ENCODE measurements at regions not wholly inside any gene's neighbourhood (a gene's known extent, or its start where the extent isn't known, plus 50 kb on each side); places are given as distances from the start of the nearest gene placed in this dataset.

DNA sequence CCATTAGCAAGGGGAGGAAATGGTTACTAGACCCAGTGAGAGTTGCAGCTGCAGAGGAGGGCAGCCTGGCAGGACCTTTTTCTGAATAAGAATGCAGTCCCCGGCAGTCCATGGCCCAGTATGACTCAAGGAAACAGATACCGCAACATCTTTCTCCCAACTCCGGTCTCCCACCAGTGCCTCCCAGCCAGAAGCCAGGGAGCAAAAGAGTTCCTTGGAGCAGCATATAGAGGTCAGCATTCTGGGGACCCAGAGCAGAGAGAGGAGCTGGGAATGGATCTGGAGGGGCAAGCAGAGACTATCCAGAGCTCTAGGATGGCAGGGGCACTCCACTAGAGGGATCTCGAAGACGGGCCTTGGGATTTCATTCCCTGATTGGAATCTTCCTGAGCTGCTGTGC is 339.2 kb upstream of the AADAT start:
- Histone ChIP-seq H3K27me3 (ENCODE audit: control insufficient read depth, insufficient read depth, low read length) (no peaks in the 10 kb centered on the region), H3K36me3 (ENCODE audit: control insufficient read depth in 2 of 3, insufficient read depth in 3 of 3, low read length in 3 of 3) (no peaks in the 10 kb centered on the region), H3K9me3 (ENCODE audit: control insufficient read depth in 2 of 3, insufficient read depth in 1 of 3, low read length in 3 of 3) (no peaks in the 10 kb centered on the region), H3K27ac (ENCODE audit: low read depth in 2 of 2, low read length in 2 of 2) (no peak overlapping the region), H3K4me1 (ENCODE audit: control insufficient read depth in 2 of 3, insufficient read depth in 2 of 3, low read depth in 1 of 3, low read length in 3 of 3) (no peaks in the 10 kb centered on the region), H3K4me3 (ENCODE audit: low read length in 3 of 3) (no peak overlapping the region), H3K9ac (ENCODE audit: low read length in 3 of 3) (no peak overlapping the region)
- peak in 1 of 5 donors; percentile 25 for DNase-seq
- intact Hi-C loops (cut with DNase I), result no loop called here
- no peak for TF ChIP-seq CTCF (IDR thresholded peaks at IDR 0.05; ENCODE audit: borderline replicate concordance, extremely low read depth, insufficient read depth)
- no peak for FAIRE-seq

- H3K9me3 ChIP-seq (ENCODE audit: control insufficient read depth in 2 of 3, insufficient read depth in 1 of 3, low read length in 3 of 3), result peaks cover 0 to 3% (median 2%) of the 10 kb centered on the region in 3 donors
- H3K9ac ChIP-seq (ENCODE audit: low read length in 3 of 3), result no peak overlapping the region
- no peaks in the 10 kb centered on the region for H3K36me3 ChIP-seq (ENCODE audit: control insufficient read depth in 2 of 3, insufficient read depth in 3 of 3, low read length in 3 of 3)
- DNase-seq, result no peak
- no peaks in the 10 kb centered on the region for H3K4me1 ChIP-seq (ENCODE audit: control insufficient read depth in 2 of 3, insufficient read depth in 2 of 3, low read depth in 1 of 3, low read length in 3 of 3)
- no peak overlapping the region for H3K4me3 ChIP-seq (ENCODE audit: low read length in 3 of 3)
- TF ChIP-seq CTCF (IDR thresholded peaks at IDR 0.05; ENCODE audit: borderline replicate concordance, extremely low read depth, insufficient read depth), result no peak
- intact Hi-C loops (cut with DNase I), result no loop called here
- FAIRE-seq, result no peak
- no peak overlapping the region for H3K27ac ChIP-seq (ENCODE audit: low read depth in 2 of 2, low read length in 2 of 2)
- H3K27me3 ChIP-seq (ENCODE audit: control insufficient read depth, insufficient read depth, low read length), result no peaks in the 10 kb centered on the region
Observed at GRCh38 chr4:170425521-170426143, 335.9 kb upstream of the AADAT start.

GRCh38 chr4:170425040-170425439 is 335.3 kb upstream of the AADAT start:
- FAIRE-seq (no peak), DNase-seq (no peak)
- no peak overlapping the region for H3K27ac ChIP-seq (ENCODE audit: low read depth in 2 of 2, low read length in 2 of 2)
- peaks cover 0 to 3% (median 2%) of the 10 kb centered on the region in 3 donors for H3K9me3 ChIP-seq (ENCODE audit: control insufficient read depth in 2 of 3, insufficient read depth in 1 of 3, low read length in 3 of 3)
- no peak overlapping the region for H3K9ac ChIP-seq (ENCODE audit: low read length in 3 of 3)
- no peaks in the 10 kb centered on the region for H3K27me3 ChIP-seq (ENCODE audit: control insufficient read depth, insufficient read depth, low read length)
- no peaks in the 10 kb centered on the region for H3K36me3 ChIP-seq (ENCODE audit: control insufficient read depth in 2 of 3, insufficient read depth in 3 of 3, low read length in 3 of 3)
- no peak for TF ChIP-seq CTCF (IDR thresholded peaks at IDR 0.05; ENCODE audit: borderline replicate concordance, extremely low read depth, insufficient read depth)
- H3K4me1 ChIP-seq (ENCODE audit: control insufficient read depth in 2 of 3, insufficient read depth in 2 of 3, low read depth in 1 of 3, low read length in 3 of 3), result no peaks in the 10 kb centered on the region
- no peak overlapping the region for H3K4me3 ChIP-seq (ENCODE audit: low read length in 3 of 3)
- intact Hi-C loops (cut with DNase I), result no loop called here

DNA sequence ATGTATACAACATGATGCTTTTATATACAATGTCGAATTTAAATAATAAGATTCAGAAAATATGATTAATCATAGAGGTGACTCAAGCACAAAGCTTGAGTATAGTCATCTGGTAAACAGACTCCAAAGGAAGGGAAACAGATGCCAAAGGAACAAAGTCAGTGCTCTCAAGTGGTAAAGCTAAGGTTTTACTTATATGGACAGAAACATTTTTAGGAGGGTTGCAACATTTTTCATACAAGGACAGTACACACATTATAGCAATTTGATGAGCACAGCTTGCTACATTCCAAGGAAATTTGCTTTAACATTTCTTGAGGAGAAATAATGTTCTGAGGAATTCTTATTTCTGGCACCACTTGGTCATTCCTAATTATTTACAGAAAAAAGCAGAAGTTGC is 333.4 kb upstream of the AADAT start:
- H3K9ac ChIP-seq (ENCODE audit: low read length in 3 of 3), result no peak overlapping the region
- DNase-seq (no peak), FAIRE-seq (no peak)
- no peak overlapping the region for H3K4me3 ChIP-seq (ENCODE audit: low read length in 3 of 3)
- no peak for TF ChIP-seq CTCF (IDR thresholded peaks at IDR 0.05; ENCODE audit: borderline replicate concordance, extremely low read depth, insufficient read depth)
- peaks cover 0 to 3% (median 2%) of the 10 kb centered on the region in 3 donors for H3K9me3 ChIP-seq (ENCODE audit: control insufficient read depth in 2 of 3, insufficient read depth in 1 of 3, low read length in 3 of 3)
- intact Hi-C loops (cut with DNase I), result no loop called here
- no peaks in the 10 kb centered on the region for H3K36me3 ChIP-seq (ENCODE audit: control insufficient read depth in 2 of 3, insufficient read depth in 3 of 3, low read length in 3 of 3)
- H3K4me1 ChIP-seq (ENCODE audit: control insufficient read depth in 2 of 3, insufficient read depth in 2 of 3, low read depth in 1 of 3, low read length in 3 of 3), result no peaks in the 10 kb centered on the region
- no peak overlapping the region for H3K27ac ChIP-seq (ENCODE audit: low read depth in 2 of 2, low read length in 2 of 2)
- no peaks in the 10 kb centered on the region for H3K27me3 ChIP-seq (ENCODE audit: control insufficient read depth, insufficient read depth, low read length)

All from kidney (tissue), 13 donors.